Stimulated activated naive CD4-positive, alpha-beta T cell (primary cell): ENCODE measurements at regions not wholly inside any gene's neighbourhood (a gene's known extent, or its start where the extent isn't known, plus 50 kb on each side); places are given as distances from the start of the nearest gene placed in this dataset.

Experiments
- DNase-seq, 6 experiments: peaks; one replicate each; lab custom pipeline; 2025; lab: John Stamatoyannopoulos, UW

DNA sequence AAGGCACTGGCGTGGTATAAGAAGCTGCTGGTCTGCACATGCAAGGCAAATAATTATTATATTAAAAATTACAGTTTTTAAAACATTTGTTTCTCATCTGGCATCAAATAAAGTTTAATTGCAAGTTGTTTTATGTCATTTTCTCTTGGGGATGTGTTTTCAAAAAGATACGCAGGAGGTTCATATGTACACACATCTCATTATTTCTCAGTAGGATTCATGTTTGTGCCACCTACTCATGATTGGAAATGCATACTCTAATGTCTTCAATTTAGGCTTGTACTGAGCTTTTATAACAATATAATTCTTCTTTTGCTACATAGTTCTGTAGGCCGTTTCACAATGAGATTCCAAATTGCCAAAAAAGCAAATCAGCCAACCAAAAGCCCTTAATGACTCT lies 244.2 kb upstream of the MEF2C start:
- DNase-seq: no peak

DNA sequence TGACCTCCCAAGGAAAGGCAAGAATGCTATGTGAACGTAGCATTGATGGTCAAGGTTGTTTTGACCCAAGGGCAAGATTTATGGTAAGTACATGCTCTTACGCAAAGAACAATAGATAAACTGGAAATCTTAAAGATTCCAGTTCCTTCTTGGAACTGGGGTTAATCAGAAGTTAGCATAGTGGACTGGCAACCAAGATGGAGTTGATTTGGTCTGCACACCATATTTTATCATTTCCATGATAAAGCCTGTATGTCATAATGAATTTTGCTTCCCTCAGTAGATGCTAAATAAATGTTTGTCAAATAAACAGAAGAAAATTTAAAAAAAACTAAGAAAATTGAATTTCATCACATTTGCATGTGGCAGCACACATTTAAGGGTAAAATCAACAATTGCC lies 242.4 kb upstream of the MEF2C start:
- DNase-seq: no peak

DNA sequence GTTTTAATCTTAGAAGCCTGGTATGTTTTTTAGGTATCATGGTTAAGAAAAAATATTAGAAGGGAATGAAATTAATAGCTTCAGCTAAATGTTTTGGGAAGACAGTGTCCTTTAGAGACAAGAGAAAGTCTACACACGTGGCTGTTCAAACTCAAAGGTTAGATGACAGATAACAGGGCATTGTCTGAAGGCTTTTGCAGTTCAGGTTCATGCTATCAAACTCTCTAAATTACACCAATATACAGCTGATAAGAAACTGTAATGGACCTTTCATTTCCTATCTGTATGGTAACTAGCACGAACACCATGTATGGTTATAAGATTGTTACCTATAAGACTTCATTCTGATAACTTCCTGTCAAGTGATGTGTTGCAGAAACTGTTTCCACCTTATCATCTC lies 240.6 kb upstream of the MEF2C start:
- no peak for DNase-seq

DNA sequence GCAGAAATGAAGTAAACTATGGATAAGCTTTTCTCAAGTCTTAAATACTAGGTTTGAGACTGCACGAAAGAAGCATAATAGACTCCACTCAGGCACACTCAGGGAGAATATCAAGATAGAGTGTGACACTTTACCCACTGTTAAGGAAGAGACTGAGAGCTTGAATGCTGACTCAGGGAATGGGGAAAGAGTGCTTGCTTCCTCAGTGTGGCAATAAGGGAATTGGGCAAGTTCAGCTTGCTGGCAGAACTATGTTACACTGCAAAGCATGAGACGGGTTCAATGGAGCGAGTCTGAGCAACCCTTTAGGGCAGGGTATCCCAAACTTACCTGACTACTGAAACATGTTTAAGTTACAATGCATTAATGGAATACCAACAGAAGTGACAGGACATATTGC lies 237.7 kb upstream of the MEF2C start:
- DNase-seq: no peak

DNA sequence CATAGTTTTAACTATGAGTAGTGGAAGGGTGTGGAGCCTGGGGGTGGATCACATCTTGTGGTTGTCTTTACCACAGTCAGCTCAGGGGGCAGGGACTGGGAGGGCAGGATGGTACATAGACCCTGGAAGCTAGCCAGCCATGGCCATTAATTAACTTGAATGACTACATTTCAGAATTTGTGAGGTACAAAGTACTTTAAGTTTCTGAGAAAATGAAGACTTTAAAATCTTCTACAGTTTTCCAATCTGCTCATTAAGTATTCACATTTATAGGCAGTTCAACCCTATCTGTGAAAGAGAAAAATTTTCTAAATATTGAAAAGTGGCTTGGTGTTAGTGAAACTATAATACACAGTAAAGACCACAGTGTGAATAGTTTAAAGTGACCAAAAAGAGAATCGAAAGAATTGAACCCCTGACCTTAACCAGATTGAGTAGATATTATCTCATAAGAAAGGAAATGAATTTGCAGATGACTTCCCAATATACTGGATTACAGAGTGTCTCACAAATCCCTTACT lies 234.2 kb upstream of the MEF2C start:
- no peak for DNase-seq

DNA sequence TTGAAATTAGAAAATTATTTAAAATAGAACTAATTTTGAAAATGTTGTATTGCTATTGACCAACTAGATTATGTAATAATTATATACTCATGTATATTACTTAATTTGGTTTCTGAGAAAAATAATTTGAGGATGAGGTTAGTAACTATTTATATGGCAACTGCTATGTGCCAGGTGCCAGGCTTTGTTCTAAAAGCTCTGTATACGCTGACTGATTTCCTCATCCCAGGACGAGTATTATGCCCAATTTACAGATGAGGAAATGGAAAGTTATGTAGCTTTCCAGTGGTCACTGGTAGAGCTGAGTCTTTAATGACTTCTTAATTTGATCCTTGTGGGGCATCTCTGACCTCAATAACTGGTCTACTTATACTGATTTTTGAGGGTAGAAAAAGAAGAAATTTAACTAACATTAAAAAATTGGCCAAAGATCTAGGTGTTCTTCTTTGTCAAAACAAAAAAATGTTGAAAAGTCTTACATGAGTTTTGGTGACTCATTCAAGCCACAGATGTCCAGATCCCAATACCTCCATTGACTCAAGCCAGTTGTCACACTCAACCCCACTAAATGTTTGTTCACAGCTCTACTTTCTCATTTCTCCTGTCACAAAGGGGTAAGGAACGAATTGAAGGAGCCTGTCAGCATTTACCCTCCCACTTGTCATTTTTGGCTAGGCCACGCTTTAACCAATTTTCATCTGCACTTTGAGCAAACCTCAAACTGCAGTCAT lies 228.1 kb upstream of the MEF2C start:
- no peak for DNase-seq

DNA sequence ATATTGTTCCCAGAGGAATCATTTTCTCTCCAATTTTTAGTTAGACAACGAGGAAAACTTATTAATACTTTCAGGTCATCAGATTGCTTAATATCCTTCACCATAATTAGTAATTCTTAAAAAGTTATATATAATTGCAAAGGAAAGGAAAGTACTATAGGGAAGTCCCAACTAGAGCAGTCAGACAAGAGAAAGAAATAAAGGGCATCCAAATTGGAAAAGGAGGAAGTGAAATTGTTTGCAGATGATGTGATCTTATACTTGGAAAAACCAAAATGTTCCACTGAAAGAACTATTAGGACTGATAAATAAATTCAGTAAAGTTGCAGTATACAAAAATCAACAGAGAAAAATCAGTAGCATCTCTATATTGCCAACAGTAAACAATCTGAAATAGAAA lies 223.5 kb upstream of the MEF2C start:
- no peak for DNase-seq

DNA sequence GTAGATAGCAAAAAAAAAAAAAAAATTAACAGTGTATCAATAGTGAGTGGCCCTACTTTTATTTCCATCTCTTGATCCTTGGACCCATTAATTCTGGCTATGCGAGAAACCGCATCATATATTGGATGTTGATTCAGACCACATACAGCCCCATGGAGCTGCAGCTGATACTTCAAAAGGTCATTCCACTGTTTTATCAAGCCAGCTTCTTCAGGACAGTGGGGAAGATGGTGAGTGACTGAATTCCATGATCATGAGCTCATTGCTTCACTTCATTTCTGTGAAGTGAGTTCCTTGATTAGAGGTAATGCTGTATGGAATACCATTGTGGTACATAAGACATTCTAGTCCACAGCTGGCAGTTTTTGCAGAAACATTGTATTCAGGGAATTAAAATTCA lies 222.9 kb upstream of the MEF2C start:
- DNase-seq: no peak

DNA sequence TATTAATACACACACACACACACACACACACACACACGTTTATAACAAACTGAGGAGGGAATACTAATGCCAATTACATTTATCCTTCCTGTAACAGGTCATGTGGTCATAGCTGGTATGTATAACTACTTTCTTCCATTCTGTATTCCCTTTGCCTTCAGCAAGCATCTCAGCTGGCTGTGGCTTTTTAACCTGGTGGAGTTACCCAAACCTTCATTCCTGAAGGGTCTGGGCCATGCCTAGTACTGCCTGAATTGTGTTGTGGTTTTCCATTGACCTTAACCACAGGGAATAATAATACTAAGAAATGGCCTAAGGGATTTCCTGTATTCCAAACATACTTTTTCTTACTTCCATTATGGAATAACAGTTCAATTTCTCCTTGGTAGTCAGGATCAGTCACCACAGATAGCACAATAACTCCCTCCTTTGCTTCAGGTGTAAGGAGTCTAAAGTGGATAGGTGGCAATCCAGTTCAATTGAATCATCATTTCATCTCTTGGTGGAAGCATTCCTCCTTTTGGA lies 222.2 kb upstream of the MEF2C start:
- DNase-seq: no peak

DNA sequence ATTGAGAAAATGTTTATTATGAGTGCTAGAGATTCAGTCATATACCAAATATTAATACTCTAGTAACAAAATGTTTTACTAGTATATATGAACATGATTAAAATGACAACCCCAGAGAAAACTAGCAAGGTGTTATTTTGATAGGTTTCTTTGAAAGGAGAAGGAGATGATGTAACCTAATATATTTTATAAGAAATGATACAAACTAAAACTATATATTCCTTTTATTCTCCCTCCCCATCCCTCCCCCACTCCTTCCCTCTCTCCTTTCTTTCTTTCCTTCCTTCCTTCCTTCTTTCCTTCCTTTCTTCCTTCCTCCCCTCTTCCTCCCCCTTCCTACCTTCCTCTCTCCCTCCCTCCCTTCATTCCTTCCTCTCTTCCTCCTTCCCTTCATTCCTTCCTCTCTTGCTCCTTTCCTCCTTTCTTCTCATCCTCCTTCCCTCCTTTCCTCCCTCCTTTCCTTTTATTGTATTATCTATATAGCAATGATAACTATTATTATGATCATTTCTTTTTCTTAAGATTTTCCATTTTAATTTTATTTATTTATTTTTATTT lies 215.3 kb upstream of the MEF2C start:
- DNase-seq: no peak

DNA sequence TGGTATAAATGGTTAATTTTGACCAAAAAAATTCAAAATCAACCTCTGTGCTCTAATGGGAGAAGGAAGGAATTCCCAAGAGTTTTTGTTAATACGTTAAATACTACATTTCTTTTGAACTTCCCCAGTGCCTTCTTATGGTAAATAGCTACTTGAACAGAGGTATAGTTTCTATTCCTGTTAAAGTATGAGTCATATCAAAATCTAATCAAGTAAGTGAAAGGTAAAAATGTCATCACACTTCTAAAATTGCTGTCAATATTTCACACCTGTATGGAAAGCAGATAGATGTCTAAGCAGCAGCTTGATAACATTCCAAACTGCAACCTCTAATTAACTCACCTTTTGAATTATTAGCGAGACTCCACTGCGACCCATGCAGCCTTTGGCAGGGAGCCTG lies 214.1 kb upstream of the MEF2C start:
- no peak for DNase-seq

DNA sequence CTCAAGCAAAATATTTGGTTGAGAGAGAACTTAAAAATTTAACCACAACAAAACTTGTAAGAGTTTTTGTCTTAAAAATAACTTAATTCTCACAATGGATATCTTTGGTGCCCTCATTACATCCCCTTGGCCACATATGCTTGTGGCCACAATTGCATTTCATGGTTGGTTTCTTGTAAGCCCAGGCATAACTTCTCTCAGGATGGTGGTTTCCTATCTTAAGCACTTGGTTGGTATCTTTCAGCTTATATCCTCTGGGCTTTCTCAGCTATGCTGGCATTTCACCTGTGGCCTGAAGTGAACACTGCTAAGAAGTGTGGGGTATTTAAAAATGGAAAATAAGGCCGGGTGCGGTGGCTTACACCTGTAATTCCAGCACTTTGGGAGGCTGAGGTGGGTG lies 212.4 kb upstream of the MEF2C start:
- DNase-seq: no peak

DNA sequence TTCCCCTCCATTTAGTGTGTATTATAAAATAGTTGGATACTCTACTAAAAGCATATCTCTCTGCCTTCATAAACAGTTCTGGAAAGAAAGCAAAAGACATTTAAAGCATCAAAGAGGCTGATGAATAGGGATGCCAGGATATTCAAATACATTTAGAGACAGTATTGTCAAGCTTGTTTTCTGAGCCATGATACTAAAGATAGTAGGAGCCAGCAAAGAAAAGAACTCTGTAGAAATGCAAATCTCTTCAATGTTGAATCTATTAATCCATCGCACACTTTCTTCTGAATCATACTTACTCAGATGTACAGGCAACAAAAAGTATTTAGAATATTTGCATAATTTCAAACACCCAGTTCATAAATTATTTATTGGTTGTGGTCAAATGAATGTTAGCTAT lies 207.1 kb upstream of the MEF2C start:
- no peak for DNase-seq

DNA sequence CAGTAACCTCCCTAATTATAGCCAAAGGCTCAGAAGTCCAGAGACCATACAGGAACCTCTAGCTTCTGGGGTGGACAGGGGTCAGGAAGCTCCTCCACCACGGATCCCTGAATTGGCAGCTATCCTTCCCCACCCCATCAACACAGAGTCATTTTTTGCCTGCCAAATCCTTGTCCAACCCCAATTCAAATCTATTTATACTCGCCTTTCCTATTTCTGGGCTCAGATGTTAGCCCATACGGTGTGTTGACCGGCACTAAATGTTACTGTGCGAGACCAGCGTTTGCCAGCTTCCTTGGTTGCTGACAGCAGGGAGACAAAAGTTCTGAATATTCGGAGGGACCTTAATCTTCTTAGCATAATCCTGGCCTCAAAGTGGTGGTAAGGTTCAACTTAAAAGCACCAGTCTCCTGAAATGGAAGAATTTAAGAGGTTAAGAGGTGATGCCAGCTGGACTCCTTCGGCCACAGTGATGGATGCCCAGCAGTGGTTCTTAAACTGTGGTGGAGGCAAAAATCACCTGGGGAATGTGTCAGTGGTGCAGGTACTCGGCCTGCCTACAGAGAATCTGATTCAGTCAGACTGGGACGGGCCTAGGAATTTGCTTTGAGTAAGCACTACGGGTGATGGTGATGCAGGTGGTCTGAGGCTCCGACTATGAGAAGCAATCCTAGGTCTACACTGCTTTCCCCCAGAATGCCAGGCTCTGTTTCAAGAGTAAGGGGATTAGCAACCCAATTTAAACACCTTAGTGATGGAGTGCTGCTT lies 204.8 kb upstream of the MEF2C start:
- DNase-seq: no peak

DNA sequence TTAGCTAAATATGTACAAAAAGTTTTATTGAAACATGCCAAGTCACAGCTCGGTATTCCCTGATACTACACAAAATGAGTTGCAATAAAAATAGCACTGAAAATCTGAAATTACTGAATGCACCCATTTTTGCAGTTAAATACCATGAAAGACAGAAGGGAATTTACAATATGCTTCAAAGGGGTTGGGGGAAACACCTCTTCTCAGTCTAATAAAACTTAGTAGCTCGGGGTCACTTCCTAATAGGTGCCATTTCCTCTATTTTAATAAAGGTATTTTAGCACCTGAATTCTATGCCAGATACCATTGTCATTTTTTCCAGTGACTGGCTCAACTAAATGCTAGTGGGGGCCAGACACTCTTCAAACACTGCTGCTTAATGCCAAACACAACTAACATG lies 204.1 kb upstream of the MEF2C start:
- no peak for DNase-seq

DNA sequence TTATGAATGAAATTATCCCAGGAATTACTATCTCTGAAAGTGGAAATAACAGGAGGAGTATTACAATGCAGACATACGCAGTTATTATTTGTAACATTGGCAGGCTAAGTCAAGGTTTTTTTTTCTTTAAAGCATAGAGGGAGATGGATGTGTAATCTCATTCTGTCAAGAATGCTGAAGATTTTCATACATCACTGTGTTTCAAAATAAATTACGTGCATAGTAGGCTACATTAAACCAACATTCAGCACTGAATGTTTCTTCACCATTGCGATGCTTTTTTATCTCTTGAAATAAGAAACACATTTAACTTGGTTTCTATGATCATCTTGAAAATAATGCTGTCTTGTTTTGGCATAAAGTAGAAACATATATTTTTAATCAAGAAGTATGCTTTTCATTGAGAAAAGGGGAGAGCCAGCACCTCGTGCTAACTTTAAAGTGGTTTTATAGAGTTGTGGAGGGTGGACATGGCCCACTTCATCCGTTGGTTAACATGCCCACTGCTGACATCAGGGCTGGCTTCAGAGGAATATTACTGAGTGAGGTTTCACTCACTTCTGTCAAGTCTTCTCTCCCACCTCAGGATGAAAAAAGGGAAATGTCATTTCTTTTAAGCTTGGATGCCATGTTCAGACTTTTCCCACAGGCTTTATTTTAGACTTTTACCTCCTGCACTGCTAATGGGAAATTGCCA lies 203.6 kb upstream of the MEF2C start:
- DNase-seq: no peak

DNA sequence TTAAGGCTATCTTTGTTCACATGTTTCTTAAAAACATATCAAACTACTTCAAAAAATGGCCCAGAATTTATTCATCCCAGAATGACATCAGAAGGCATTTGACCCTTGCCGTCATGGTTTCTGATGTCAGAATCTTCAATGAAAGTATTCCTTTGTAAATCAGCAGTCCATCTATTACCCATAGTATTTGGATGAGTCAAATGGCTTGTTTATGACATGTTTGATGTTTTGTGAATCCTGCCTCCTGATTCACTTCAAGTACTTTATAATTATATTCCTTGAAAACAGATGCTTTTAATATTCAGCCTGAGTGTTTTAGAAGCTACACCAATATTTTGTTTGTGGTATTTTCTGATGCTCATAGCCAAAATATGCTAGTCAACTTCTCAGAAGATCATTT lies 200.8 kb upstream of the MEF2C start:
- DNase-seq: no peak

DNA sequence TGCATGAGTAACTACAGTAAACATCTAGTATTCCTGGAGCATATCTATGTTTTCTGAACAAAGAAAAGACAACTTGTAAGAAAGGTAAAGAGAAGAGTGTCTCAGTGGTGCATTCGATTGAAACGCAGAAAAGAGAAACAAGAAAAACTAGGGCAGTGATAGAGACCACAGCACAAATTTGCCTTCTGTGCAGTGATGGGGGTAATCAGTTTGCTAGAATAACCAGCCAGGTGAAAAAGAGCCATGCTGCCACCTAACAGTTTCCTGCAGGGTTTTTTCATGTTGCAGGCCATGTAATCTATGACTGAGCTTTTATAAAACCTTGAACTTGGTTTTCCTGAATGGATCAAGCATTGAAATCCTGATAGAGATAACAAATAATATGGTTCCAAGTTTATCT lies 198.4 kb upstream of the MEF2C start:
- DNase-seq: no peak

DNA sequence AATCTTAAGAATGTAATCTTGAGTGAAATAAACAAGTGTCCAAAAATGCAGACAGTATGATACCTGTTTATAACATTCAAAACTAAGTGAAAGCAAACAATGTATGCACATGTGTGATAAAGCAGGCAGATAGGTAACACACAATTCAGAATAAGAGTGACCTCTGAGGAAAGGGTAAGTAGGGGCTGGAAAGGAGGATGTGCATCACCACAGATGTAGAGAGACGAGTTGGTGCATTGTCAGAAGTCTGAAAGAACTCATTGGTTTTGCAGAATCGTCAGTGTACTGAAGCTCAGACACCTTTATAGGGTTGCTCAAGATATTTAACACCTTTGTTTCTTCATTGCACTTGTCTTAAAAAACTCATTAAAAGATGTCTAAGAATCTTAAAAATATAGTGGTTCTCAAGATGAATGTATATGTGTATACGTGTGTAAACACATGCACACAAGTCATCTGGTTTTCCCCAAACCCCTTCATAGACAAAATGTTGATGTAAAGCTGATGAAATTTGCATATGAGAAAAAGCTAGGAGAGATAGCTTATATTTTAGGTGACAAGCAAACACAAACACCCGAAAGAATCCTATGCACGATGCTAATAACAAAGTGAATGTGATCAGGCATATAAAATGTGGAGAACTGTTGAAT lies 197.6 kb upstream of the MEF2C start:
- DNase-seq: no peak

DNA sequence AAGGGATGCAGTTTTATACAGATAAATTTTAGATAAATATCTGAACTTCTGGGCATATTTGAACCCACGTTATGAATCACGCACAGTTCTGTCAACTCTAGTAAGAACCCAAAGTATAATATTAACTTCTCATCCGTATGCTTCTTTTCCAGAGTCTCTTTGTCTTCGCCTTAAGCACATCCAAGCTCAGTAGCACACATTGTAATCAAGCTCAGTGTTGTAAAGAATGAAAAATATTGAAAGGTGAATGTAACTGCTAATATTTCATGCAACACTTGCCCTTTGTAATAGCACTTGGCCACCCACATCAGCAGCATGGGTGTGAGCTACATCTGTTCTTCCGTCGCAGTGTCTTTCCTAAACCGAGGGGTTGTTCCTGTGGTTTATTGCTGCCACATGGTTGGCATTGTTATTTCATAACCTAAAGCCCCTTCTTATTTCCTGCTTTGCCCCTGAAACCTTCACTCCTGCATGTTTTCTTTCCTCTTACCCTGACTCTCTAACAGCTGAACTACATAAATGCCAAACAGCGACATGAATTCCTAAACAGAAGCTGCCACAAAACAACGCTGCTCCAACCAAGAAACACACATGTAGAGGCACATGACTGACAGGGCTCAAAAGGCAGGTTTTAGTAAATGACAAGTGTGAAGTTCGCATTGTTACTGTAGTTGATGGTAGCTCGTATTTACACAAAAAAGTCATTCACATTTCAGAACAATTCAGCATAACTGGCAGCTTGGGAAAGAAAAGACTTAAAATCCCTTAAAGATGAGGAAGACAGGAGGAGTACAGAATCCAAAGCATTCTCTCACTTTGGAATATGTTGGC lies 190.1 kb upstream of the MEF2C start:
- no peak for DNase-seq

DNA sequence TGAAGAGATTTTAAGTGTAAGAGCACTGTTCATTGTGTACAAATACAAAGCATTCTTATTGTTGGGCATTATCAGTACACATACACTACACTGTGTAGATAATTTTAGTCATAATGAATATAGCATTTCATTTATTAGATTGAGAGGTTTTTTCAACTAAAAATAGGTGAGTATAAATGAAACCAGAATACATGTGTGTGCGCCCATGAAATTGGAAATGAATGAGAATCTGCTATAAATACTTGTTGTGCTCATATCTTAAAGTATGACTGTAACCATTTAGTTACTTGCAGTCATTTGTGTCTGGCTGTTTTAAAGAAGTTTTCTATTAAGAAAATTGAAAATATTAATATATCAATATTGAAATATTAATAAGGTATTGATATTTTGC lies 189.0 kb upstream of the MEF2C start:
- DNase-seq: no peak
